GM19023 (cell line): ENCODE measurements at regions not wholly inside any gene's neighbourhood (a gene's known extent, or its start where the extent isn't known, plus 50 kb on each side); places are given as distances from the start of the nearest gene placed in this dataset.

Experiments
- ATAC-seq: cut with Tn5 transposase; IDR thresholded peaks from one replicate; pipeline ENCODE4 v1.9.1; 2021; ENCODE audit warnings: mild to moderate bottlenecking, moderate library complexity; ENCODE audit not compliant: unreplicated experiment

DNA sequence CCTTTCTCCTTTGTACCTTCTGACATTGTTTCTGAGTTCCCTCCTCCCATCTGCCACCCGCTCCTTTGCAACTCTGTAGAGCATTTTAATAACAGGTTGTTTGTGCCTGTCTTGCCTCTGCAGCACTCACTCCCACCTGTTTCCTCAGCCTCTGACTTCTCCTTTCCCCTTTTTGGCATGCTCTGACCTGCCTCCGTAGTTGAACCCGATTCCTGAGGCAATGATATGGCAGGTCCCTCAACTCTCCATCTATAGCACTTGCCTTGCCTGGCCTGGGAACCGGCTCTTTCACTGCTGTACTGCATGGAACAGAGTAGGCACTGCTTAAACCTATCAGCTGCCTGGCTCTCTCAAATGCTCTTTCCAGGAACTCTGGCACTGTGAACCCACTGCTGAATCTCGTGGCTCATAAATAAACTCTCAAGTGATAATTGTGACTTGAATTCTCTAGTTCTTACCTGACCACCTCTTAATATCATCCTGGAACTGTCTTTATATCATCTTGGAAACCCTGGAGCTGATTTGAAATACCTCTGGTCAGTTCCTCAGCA lies 50.3 kb downstream of the UTRN start:
- no peak for ATAC-seq

DNA sequence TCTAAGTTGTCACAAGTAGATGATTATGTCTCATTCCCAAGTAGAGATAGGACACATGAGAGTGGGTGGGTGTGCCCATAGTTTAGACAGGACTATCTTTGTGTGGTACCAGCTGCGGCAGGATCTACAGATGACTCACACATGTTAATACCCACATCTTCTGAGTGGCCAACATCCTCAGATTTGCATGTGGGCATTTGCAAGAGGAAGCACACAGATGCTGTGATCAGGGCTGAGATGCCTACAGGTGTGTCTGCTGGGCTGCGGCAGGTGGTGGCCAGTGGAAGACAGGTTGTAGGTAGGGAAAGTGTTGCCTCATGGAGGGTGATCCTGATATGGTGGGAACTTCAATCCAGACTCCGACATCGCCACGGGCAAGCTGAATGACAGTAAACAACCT lies 50.8 kb downstream of the UTRN start:
- peak; percentile 70 for ATAC-seq

DNA sequence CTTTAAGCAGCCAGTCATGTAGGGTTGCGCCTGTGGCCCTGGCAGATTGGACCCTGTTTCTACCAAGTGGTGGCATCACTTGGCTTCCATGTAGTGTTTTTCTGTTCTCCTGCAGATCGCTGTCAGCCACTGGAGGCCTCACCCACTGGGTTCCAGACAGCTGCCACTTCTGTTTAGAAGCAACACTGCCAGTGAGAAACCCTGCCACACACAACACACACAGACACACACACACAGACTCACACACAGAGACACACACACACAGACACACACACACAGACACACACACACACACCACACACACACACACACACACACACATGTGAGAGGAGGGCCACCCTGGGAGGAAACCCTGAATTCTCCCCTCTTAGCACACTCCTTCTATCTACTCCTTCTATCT lies 51.8 kb downstream of the UTRN start:
- no peak for ATAC-seq

DNA sequence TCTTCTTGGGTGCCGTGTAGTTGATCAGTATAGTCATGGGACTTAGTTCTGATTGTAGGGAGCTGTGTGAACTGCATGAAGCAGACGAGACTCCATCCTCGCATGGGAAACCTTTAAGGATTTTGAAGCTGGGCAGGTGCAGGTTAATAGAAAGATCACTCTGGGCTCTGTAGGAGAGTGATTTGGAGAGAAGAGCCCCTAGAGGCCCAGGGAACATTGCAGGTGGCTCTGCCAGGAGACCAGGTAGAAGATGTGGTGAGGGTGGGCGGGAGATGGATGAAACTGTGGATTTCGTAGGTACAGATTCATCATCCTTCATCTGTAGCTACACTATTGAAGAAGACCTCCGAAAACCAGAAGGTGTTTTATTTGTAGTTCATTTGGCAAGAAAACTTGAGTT lies 53.3 kb downstream of the UTRN start:
- no peak for ATAC-seq

- no peak for ATAC-seq
These were observed 54.0 kb downstream of the UTRN start for GRCh38 chr6:144338951-144339700.

DNA sequence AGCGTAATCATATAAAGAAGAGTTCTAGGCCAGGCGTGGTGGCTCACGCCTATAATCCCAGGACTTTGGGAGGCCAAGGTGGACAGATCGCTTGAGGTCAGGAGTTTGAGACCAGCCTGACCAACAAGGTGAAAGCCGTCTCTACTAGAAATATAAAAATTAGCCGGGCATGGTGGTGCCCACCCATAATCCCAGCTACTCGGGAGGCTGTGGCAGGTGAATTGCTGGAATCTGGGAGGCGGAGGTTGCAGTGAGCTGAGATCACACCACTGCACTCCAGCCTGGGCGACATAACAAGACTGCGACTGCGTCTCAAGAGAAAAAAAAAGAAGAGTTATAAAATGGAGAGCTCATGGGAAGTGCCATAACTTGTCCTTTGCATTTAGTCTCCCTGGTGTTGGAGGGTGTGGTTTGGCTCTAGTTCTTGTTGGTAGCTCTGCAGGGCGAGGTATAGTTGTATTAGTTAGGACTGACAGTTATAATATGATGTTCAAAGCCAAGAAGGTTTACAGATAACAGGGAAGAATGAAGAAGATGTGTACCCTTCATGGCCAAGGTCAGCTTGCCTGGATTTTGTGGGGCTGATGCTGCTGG lies 54.8 kb downstream of the UTRN start:
- ATAC-seq, result no peak

GRCh38 chr6:144340541-144341371 lies 55.6 kb downstream of the UTRN start:
- no peak for ATAC-seq

- ATAC-seq, result no peak
These were observed 56.8 kb downstream of the UTRN start for GRCh38 chr6:144341831-144342527.

DNA sequence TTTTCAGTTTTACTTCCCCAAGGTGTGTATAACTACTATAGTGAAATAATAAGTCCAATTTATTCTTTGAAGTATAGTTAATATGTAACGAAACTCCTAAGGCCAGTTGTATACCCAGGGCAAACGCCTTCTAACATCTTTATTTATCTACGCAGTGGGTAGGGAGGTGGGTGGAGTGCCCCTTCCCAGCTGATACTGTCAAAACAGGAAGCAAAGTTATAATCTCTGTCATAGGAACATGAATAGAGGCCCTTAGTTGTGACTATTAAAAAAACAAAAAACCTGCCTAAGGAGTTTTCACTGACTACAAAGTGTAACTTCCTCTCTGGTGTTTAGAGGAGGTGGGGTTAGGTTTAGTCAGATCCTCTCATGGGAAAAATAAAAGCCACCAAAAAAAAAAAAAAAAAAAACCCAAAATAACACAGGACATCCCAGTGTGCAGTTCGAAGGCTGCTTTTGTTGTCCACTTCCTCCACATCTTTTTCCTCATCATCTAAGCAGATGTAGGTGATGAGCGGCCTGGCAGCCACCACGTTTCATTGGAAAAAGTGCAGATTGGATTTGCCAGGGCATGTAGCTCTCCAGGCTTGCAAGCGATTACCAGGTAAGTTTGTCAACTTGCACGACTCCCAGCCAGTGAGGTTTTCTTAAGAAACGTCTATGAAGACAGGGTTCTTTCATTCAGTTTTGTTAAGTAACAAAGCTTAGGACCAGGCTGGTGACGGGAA lies 58.7 kb downstream of the UTRN start:
- peak; percentile 29 for ATAC-seq

DNA sequence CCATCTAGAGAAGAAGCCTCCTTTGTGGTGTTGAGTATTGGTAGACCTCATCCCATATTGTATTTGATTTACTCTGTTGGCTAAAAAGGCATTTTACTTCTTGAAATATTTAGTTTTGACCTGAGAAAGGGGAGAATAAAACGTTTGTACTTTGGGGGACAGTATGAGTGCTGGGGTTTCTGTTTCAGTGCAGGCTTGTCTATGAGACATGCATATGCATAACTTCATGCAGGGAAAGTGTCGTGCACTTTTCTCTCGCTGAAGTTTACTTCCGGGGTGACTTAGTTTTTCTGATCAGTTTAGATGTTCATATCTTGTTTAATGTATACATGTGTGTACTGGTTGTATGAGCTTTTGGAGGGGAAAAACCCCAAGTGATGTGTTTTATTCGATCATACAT lies 59.5 kb downstream of the UTRN start:
- ATAC-seq, result peak; percentile 54

- ATAC-seq, result no peak
These were observed 60.3 kb downstream of the UTRN start for GRCh38 chr6:144345451-144345850.

- no peak for ATAC-seq
These were observed 61.7 kb downstream of the UTRN start for GRCh38 chr6:144346719-144347447.

- ATAC-seq, result no peak
These were observed 62.3 kb downstream of the UTRN start for GRCh38 chr6:144347448-144347759.

GRCh38 chr6:144347933-144348332 lies 62.8 kb downstream of the UTRN start:
- ATAC-seq, result no peak

- no peak for ATAC-seq
These were observed 64.8 kb downstream of the UTRN start for GRCh38 chr6:144349690-144350527.

DNA sequence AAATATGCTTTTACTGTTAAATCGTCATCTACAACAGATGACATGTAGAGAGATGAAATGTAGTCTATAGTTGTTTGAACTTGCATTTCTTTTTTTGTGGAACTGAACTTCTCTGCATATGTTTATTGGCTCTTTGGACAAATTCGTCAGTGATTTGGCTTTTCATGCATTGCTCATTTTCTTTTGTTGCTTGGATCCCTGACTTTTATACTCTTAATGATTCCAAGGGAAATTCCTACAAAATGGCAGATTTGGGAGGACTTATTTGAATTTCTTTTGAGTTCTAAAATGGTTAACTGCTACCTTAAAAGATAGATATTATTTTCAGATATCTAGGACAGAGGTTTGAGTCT lies 65.4 kb downstream of the UTRN start:
- ATAC-seq, result no peak

- no peak for ATAC-seq
These were observed 66.4 kb downstream of the UTRN start for GRCh38 chr6:144351379-144352127.

- ATAC-seq, result no peak
These were observed 67.2 kb downstream of the UTRN start for GRCh38 chr6:144352331-144352730.
